HUDEP-2 (cell line): ENCODE measurements at regions not wholly inside any gene's neighbourhood (a gene's known extent, or its start where the extent isn't known, plus 50 kb on each side); places are given as distances from the start of the nearest gene placed in this dataset.

Experiments
- DNase-seq, 76 experiments: peaks; one replicate each; lab custom pipeline; 2025; ENCODE audit not compliant: unreplicated experiment in 76 of 76; lab: John Stamatoyannopoulos, UW

DNA sequence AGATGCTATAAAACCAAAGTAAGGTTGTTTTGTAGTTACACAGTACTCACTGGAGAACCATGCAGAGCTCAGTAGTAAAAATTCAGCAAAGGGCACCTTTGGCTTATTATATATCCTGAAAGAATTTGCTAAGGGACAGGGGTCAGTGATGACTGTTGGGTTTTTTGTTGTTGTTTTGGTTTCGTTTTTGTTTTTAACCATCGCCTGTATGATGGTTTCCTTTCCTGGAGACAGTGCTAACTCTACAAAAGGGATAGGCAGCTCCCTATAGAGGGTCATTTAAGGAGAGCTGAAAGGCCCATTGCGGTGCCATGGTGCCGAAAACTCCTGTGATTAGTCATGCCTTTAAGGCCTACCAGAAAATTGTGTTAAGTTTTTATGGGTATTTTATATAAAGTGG lies 118.2 kb upstream of the GOLIM4 start:
- no peak for DNase-seq

DNA sequence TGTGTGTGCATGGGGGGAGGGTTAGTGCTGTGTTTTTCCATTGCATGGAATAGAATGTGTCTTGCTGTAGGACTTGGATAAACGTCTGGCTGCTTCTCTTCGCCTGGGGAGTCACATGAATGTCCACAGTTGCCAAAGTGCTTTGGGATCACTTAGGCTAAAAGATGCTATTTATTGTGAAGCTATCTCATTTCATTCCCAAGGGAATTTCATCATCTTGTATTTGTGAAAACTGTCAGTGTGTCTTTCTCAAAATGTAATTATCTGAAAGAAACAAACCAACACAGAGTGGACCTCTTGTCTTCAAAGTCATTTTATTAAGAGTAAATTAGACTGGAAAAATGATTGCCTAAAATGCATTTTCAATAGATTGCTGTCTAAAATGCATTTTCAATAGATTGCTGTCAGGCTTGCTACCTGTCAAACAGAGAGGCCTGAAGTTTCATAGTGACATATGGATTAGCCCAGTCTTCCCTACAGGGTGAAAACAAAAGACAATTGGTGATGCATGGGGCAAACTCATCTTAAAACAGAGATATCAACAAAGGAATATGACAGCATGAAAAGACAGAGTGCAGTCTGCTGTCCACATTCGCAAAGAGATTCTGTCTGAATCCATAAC lies 117.1 kb upstream of the GOLIM4 start:
- no peak for DNase-seq

DNA sequence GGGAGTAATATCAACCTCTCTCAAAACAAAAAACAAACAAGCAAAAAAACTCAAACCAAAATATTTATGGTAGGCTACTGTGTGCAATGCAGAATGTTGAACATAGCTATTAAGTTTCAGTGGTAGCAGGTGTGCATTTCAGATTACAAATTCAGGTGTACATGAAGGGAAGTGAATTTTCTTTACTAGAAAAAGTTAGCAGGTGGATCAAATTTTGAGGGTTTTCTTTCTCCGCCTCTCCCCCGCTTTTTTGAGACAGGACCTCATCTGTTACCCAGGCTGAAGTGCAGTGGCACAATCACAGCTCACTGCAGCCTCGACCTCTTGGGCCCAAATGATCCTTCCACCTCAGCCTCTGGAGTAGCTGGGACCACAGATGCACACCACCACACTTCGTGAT lies 109.7 kb upstream of the GOLIM4 start:
- DNase-seq, result no peak

DNA sequence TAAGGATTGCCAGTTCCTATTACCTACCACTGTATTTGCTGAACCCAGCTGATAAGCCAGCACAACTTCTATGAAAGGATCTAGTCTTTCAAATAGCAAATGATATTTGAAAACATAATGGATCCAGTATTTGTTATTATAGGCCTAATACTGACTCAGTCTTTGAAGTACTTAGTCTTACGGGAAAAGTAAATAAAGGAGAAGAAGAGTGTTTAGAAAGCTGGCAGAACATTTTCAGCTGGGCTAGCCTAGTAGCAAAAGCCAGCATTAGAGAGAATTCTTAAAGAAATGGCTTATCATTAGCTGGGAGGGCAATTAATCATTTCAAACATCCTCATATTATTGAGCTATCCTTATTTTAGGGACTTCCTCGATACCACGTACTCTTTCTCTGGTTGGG lies 101.4 kb upstream of the GOLIM4 start:
- DNase-seq, result no peak

DNA sequence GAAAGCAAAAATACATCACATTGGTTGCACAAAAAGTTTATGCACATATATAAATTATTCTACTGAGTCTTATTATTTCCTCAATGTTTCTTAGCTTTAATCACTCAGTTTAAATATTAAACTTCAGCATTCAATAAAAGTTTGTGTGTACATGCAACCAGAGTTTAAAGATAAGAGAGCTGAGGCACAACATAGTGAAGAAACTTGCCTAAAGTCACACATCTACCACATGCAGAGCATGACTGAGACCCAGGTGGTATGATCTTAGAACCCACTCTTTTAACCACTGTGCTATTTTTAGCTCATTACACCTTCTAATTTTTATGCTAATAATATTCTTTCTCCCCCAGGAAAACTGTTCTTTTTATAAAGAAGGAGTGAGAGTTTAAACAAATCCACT lies 96.1 kb upstream of the GOLIM4 start:
- no peak for DNase-seq

DNA sequence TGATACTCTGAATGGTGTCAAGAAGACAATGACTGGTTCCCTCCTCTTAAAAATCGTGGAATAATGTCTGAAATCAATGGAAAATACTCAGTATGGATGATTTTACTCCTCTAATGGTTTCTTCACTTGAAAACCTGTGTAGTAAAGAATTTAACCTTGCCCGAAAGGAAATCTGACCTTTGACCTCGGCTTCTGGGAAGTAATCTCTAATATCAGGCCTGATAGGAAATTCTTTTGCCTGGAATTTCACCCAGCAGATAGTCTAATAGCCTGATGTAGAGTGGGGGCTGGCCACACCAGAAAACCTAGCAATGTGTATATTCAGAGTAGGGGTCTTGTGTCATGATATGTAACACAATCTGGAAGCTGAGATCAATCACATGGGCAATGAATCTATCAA lies 91.5 kb upstream of the GOLIM4 start:
- DNase-seq, result no peak

DNA sequence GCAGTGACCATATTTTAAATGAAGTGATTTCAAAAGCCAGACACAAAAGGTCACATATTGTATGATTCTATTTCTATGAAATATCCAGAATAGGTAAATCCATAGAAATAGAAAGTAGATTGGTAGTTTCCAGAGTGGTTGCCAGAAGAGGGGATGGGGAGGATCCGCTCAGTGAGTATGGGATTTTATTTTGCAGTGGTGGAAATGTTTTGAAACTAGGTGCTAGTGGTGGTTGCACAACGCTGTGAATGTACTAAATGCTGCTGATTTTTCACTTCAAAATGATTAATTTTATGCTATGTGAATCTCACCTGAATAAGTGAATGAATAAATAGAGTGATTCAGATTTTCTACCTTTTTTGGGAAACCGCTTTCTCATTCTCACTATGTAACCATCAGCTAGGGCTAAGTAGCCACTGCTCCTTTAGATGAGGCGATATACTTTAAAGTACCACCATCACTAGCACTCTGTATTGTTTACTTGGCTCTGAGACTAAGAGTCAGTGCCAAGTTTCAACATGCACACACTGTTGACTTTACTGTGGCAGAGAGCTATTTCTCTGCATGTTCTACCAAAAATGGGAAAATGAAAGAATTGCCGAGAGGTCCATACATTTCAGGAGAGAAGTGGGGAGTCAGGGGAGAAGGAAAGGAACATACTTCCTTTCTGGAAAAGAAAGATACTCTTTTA lies 90.7 kb upstream of the GOLIM4 start:
- DNase-seq, result no peak

DNA sequence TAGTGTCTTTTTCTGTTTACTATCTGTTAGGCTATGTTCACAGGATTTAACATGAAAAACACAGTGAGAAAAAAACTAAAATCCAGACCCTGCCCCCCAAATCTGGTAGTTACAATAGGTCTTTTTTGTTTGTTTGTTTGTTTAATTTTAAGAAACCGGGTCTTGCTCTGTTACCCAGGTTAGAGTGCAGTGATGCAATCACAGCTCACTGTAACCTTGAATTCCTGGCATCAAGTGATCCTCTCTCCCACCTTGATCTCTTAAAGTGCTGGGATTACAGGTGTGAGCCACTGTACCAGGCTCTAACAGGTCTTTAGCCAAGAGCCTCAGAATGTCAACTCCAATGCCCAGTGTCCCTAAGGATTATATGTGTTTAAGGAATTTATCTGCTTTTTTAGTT lies 88.0 kb upstream of the GOLIM4 start:
- no peak for DNase-seq

DNA sequence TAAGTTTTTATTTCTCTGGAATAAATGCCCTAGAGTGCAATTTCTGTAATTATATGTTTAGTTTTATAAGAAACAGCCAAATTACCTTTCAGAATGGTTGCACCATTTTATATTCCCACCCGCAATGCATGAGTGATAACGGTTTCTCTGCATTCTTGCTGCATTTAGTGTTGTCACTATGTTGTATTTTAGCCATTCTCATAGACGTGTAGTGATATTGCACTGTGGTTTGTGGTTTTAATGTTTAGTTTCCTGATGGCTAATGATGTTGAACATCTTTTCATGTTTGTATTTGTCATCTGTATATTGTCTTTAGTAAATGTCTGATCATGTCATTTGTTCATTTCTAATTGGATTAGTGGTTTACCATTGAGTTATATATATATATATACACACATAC lies 73.0 kb upstream of the GOLIM4 start:
- no peak for DNase-seq

DNA sequence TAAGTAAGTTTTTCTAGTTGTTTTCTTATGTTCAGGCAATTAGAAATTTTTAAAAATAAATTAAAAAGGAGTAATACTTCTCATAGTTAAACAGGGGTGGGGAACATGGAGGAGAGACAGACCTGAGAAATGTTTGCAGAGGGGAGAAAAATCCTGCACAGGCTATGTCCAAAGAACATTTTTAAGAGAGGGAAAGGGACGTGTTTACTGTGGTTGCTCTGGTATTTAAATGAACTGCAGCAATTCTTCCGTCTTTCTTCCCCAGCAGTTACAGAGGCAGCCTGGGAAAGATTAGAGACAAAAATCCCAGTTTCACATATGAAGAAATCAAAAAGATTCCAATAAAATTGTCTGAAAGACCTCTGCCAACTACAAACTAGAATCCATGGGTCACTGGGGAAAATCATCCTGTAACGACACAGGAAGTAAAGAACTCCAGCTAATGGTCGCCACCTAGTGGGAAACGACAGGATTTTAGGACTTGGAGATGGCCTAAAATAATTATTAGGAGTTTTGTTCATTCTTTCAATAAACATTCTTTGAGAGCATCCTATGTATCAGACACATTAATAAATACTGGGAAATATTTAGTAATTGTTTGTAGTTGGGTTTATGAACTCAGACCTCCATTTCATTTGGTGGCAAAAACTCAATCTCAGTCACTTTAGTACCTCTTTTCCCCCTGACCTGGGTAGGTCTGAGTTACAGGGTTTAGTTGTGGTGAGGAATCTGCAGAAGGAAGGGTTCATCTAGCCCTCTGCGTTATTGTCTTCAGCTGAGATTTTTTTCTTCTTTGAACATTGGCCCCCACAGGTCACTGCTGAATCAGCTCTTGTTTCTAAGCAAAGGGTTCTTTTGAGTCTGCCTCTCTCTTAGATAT lies 69.9 kb upstream of the GOLIM4 start:
- peak in 61 of 76 experiments; percentile 3 to 74 (median 47) for DNase-seq

DNA sequence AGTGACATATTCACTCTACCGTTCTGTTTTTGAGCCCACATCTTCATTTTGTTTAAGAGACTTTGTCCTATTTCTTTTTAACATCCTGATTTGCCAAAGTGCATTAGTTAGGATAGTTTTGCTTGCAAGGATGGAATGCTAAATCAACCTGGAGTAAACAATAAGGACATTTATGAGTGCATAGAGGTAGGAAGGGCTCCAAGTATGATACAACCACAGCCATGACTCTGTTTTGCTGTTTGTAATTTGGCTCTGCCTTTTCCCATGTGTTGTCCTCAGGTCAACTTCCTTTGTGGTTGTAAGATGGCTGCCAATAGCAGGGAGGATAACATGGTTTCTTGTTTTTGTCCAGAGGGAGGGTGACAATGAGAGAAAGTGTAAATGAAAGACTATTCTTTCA lies 66.4 kb upstream of the GOLIM4 start:
- no peak for DNase-seq

DNA sequence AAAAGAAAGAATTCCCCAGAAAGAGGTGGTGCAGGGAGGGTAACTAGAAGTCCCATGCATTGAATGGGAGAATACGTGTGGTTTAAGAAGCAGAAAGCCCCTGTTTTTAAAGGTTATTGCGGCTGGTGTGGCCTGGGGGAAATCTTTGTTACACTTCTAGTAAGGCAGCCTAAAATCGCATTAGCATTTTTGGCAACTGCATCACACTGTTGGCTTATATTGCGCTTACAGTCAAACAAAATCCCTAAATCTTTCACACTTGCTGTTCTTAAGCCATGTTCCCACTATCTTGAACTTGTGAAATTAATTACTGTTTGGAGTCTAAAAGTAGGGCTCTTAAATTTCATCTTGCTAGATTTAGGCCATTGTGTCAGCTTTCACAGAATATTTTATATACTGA lies 66.0 kb upstream of the GOLIM4 start:
- no peak for DNase-seq

DNA sequence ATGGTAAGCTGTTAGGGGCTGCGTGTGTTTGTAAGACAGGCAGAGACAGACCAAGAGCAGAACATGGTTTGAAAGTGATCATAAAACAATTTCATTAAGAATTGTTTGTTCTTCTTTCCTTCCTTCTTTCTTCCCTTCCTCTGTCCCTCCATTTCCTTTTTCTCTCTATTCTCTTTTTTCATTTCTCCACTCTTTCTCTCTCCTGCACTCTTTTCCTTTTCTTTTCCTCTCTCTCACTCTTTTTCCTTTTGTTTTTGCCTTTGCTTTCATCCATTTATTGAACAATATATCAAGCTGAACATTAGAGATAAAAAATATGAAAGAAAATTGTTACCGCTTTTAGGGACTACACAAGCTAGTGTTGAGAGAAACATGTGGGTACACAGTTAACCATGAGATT lies 62.2 kb upstream of the GOLIM4 start:
- no peak for DNase-seq

DNA sequence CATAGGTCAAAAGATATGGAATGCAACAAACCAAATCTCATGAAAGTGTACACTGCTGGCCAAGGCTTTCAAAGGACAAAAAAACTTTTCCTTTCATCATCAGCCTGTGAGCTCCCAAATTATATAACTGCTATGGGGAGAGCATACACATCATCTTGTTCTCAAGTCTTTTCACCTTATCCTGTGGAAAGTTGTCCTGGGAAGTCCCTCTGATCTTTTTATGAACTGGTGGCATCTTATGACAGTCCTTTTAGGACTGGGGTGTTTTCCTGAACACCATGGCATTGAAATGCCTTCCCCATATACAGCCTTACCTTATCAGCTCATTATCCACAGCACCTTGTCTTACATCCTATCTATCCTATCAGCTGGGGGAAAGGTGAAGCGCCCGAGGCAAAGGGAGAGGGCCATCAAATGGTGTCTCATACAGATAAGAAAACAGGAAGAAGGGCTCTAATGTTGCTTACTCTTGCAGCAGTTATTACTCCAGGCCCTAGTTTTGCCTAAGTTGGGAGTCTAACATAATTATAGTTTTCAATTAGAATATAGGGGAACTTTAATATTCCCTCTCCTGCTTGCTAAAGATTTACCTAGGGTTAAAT lies 61.5 kb upstream of the GOLIM4 start:
- peak in 72 of 76 experiments; percentile 6 to 88 (median 58) for DNase-seq

DNA sequence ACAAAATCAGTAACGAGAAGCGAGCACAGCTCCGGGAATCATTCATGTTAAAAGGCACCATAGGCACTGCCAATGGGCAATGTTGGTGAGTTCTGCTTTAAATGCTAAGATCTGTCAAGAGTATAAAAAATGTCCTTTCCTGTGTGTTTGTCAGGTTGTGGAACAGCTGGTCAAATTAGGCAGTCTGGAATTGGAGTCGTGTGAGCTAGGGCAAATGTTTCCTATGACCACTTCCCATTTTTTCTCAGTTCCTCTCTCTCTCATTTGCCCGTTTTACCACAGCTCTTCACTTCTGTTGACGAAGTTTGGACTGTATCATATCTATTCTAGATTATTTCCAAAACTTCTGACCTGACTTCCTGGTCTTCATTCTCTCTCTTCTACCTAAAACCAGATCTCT lies 60.8 kb upstream of the GOLIM4 start:
- DNase-seq, result no peak

DNA sequence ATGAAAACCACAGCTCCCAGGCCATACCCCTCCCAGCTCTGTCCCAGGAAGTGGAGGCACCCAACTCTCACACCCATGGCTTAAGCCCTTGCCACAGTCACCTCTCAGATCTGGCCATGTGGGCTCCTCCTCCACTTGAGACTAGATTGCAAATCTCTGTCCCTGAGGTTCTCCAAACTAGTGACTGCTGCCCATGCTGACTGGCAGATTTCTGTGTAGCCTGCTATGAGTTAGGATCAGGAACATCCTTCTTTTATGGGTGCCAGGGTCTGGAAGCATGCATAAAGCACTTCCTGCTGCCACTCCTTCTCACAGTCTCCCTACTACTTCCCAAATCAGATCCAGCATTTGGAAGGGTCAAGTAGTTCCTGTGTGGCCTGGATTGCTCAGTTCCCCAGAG lies 59.6 kb upstream of the GOLIM4 start:
- DNase-seq, result peak in 3 of 76 experiments; percentile 10 to 26 (median 13)

DNA sequence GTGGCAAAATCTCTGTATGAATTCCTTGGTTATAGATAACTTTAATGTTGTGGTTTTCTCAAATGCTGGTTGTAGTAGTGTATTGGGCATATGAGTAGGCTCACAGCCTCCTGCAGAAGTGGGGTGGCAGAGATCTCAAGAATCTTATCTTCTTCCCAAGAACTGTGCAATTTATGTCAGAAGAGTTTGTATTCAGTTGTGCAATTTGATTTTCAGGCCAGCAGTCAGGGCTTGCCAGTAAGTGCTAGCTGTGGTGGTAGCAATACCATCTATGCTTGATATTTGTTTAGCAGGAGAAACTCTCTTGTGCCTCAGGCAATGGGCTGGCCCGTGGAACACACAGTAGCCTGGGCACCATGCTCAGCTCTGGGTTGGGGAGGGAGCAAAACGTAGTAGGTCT lies 58.4 kb upstream of the GOLIM4 start:
- DNase-seq, result peak in 1 of 76 experiments; percentile 1

DNA sequence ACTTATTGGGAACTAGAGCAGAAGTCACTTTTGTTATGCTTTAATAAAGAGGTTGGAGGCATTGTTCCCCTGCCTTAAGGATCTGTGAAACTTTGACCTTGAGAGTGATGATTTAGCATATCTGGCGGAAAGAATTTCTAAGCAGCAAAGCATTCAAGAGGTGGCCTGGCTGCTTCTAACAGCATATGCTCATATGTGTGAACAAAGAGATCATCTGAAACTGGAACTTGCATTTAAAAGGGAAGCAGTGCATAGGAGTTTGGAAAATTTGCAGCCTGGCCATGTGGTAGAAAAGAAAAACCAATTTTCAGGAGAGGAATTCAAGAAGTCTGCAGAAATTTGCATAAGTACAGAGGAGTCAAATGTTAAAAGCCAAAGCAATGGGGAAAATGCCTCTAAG lies 56.4 kb upstream of the GOLIM4 start:
- no peak for DNase-seq
